ENCODE measurements at regions not wholly inside any gene's neighbourhood (a gene's known extent, or its start where the extent isn't known, plus 50 kb on each side); places are given as distances from the start of the nearest gene placed in this dataset.

DNA sequence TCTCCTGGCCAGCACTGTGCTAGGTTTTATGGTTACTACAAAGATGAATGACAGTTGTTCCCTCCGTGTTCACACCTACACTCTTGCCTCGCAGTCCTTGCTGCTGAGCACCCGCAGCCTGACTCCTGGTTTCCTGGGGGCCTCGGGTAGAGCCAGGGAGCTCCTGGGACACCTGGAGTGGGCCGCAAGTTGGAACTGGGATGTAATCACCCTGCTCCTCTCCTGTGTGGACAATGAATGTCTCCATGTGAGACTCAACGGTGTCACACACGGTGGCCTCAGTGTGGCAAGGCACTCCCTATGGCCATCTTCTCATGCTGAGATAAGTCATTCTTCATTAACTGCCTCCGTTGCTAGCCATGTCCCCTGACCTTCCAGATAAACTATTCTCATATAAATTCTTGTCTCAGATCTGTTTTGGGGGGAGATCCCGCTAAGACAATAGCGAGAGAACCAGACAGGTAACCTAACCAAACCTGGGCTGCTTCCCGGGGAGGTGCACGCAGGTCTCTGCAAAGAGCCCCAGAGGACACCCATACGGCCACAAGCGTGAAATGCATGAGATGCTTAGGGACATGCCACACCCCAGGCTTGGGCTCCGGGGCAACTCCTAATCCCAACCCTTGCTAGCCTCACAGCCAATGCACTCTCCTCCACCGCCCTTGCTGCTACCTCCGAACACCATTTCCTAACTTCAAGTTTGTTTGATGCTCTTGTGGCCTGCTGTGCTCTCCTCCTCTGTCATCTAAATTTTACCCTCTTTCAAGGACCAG lies 87.2 kb upstream of the IRS2 start:
- Histone ChIP-seq H2AFZ (ENCODE audit: low read depth) (no peak overlapping the region), H3K9ac (no peak overlapping the region), H3K4me2 (no peak overlapping the region), H3K36me3 (replicated peaks in 1 of 2; ENCODE audit: control insufficient read depth in 1 of 2, insufficient read depth in 2 of 2, low read length in 1 of 2) (no peaks in the 10 kb centered on the region), H3K4me3 (ENCODE audit: low read depth in 2 of 2, low read length in 1 of 2) (no peak overlapping the region), H3K4me1 (ENCODE audit: control insufficient read depth in 1 of 2, insufficient read depth in 2 of 2, low read depth in 1 of 2, low read length in 1 of 2) (peaks cover 12 to 20% of the 10 kb centered on the region in 2 experiments; a peak in 3 of 4 replicates), H3K79me2 (ENCODE audit: insufficient read depth) (no peaks in the 10 kb centered on the region), H3K27me3 (ENCODE audit: insufficient read depth) (no peaks in the 10 kb centered on the region), H4K20me1 (ENCODE audit: insufficient read depth) (no peaks in the 10 kb centered on the region), H3F3A (replicated peaks; ENCODE audit: insufficient read depth) (no peaks in the 10 kb centered on the region), H3K9me2 (no peaks in the 10 kb centered on the region), H3K27ac (ENCODE audit: low read depth in 2 of 2, low read length in 1 of 2) (no peak overlapping the region), H3K9me3 (no peaks in the 10 kb centered on the region)
- no peak for DNase-seq
- ChIA-PET CTCF (no interaction called here), POLR2A (no interaction called here)
- 87% methylated on average over 17 of the region's 17 CpGs for WGBS (ENCODE audit: low lambda C conversion rate)
- TF ChIP-seq NFIC (IDR thresholded peaks at IDR 0.05; ENCODE audit: borderline replicate concordance) (no peak), CTCF (IDR thresholded peaks at IDR 0.05) (no peak), RAD21 (IDR thresholded peaks at IDR 0.05; ENCODE audit: low read length) (no peak), EP300 (IDR thresholded peaks at IDR 0.05; ENCODE audit: borderline replicate concordance in 1 of 2, low read depth in 1 of 2, low read length in 1 of 2) (no peak), ZBTB33 (IDR thresholded peaks at IDR 0.05; ENCODE audit: borderline replicate concordance, low read depth) (no peak), USF2 (IDR thresholded peaks at IDR 0.05; ENCODE audit: borderline replicate concordance, low read depth, low read length) (no peak), RXRA (IDR thresholded peaks at IDR 0.05; ENCODE audit: borderline replicate concordance, low read depth) (no peak), TAF1 (IDR thresholded peaks at IDR 0.05; ENCODE audit: borderline replicate concordance, low read depth, low read length) (no peak), SMC3 (IDR thresholded peaks at IDR 0.05; ENCODE audit: low read depth, low read length) (no peak), MEF2A (IDR thresholded peaks at IDR 0.05; ENCODE audit: borderline replicate concordance, low read depth) (no peak), TCF12 (IDR thresholded peaks at IDR 0.05) (no peak), NRF1 (IDR thresholded peaks at IDR 0.05; ENCODE audit: low read depth, low read length) (no peak), MXI1 (IDR thresholded peaks at IDR 0.05; ENCODE audit: low read depth, low read length) (no peak), RFX5 (IDR thresholded peaks at IDR 0.05; ENCODE audit: low read length) (no peak), YY1 (IDR thresholded peaks at IDR 0.05; ENCODE audit: low read depth) (no peak), GABPA (IDR thresholded peaks at IDR 0.05; ENCODE audit: low read depth) (no peak), CHD2 (IDR thresholded peaks at IDR 0.05; ENCODE audit: low read length, partially characterized antibody) (no peak), EZH2phosphoT487 (IDR thresholded peaks at IDR 0.05; ENCODE audit: borderline replicate concordance, low read depth) (no peak)
- TF ChIP-seq, protein P1, sequence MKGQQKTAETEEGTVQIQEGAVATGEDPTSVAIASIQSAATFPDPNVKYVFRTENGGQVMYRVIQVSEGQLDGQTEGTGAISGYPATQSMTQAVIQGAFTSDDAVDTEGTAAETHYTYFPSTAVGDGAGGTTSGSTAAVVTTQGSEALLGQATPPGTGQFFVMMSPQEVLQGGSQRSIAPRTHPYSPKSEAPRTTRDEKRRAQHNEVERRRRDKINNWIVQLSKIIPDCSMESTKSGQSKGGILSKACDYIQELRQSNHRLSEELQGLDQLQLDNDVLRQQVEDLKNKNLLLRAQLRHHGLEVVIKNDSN (IDR thresholded peaks at IDR 0.05; ENCODE audit: borderline replicate concordance, low read depth) = no peak
- TF ChIP-seq, protein P2, sequence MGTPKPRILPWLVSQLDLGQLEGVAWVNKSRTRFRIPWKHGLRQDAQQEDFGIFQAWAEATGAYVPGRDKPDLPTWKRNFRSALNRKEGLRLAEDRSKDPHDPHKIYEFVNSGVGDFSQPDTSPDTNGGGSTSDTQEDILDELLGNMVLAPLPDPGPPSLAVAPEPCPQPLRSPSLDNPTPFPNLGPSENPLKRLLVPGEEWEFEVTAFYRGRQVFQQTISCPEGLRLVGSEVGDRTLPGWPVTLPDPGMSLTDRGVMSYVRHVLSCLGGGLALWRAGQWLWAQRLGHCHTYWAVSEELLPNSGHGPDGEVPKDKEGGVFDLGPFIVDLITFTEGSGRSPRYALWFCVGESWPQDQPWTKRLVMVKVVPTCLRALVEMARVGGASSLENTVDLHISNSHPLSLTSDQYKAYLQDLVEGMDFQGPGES (IDR thresholded peaks at IDR 0.05; ENCODE audit: low read depth, low read length) = no peak
